GM19043 (cell line): ENCODE measurements at regions not wholly inside any gene's neighbourhood (a gene's known extent, or its start where the extent isn't known, plus 50 kb on each side); places are given as distances from the start of the nearest gene placed in this dataset.
"Not testable (repeated sequence)": the region's sequence is repeated elsewhere in the genome, so short reads cannot be mapped to it uniquely, and the experiment has no call there.

Source experiments
- ATAC-seq: cut with Tn5 transposase; IDR thresholded peaks from one replicate; pipeline ENCODE4 v1.9.1; 2021; ENCODE audit warnings: low read depth; ENCODE audit not compliant: unreplicated experiment

- no peak for ATAC-seq
These were observed 121.2 kb upstream of the FOXP2 start for GRCh38 chr7:114293289-114294012.

GRCh38 chr7:114279901-114280300 lies 134.7 kb upstream of the FOXP2 start:
- no peak for ATAC-seq

- no peak for ATAC-seq
These were observed 141.4 kb upstream of the FOXP2 start for GRCh38 chr7:114273218-114273617.

- no peak for ATAC-seq
These were observed 144.9 kb upstream of the FOXP2 start for GRCh38 chr7:114269714-114270113.

- not testable (repeated sequence) for ATAC-seq
These were observed 147.1 kb upstream of the FOXP2 start for GRCh38 chr7:114267550-114267949.

GRCh38 chr7:114264023-114264422 lies 150.6 kb upstream of the FOXP2 start:
- ATAC-seq = no peak

- ATAC-seq = no peak
These were observed 151.4 kb upstream of the FOXP2 start for GRCh38 chr7:114263219-114263618.

- ATAC-seq = no peak
These were observed 159.2 kb upstream of the FOXP2 start for GRCh38 chr7:114255404-114255841.

GRCh38 chr7:114243646-114244045 lies 171.0 kb upstream of the FOXP2 start:
- no peak for ATAC-seq

GRCh38 chr7:114242992-114243507 lies 171.6 kb upstream of the FOXP2 start:
- ATAC-seq = no peak

- ATAC-seq = no peak
These were observed 185.4 kb upstream of the FOXP2 start for GRCh38 chr7:114229246-114229645.

- no peak for ATAC-seq
These were observed 188.8 kb upstream of the FOXP2 start for GRCh38 chr7:114225784-114226183.

- ATAC-seq = no peak
These were observed 196.3 kb upstream of the FOXP2 start for GRCh38 chr7:114218283-114218682.

- ATAC-seq = no peak
These were observed 197.4 kb upstream of the FOXP2 start for GRCh38 chr7:114217026-114217806.

GRCh38 chr7:114214466-114214865 lies 200.1 kb upstream of the FOXP2 start:
- no peak for ATAC-seq

- ATAC-seq = no peak
These were observed 201.7 kb upstream of the FOXP2 start for GRCh38 chr7:114212721-114213429.

GRCh38 chr7:114209968-114210367 lies 204.6 kb upstream of the FOXP2 start:
- ATAC-seq = no peak

- ATAC-seq = no peak
These were observed 207.9 kb upstream of the FOXP2 start for GRCh38 chr7:114206688-114207087.

GRCh38 chr7:114196517-114196916 lies 218.1 kb upstream of the FOXP2 start:
- no peak for ATAC-seq

- ATAC-seq = no peak
These were observed 224.2 kb upstream of the FOXP2 start for GRCh38 chr7:114190387-114190786.
